ENCODE measurements at regions not wholly inside any gene's neighbourhood (a gene's known extent, or its start where the extent isn't known, plus 50 kb on each side); places are given as distances from the start of the nearest gene placed in this dataset.

GRCh38 chr9:102796244-102796643 lies 198.9 kb upstream of the CYLC2 start:
- H3K27ac ChIP-seq (ENCODE audit: low read depth in 1 of 2, low read length in 2 of 2), result no peak overlapping the region
- DNase-seq (ENCODE audit: low spot score), result no peak
- 65% methylated on average over 5 of the region's 5 CpGs for WGBS

DNA sequence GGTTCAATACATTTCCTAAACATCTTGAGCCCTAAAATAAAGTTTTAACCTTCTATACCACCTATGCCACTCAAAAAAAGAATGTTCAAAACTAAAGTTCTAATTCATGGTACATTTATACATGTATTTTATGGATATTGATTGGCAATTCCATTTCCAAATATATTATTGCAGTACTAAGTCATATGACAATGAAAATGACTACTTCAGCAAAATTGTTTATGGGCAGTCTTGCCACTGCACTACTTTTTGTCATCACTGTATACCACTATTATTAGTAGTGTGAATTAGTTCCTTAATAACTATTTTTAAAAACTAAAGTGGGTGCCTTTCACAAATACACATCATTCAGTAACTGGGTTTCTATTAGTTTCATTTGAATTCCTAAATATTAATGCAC lies 199.6 kb upstream of the CYLC2 start:
- Histone ChIP-seq H3K9ac (ENCODE audit: low read depth in 1 of 2, low read length in 2 of 2) (no peak overlapping the region), H3K4me3 (ENCODE audit: low read depth in 1 of 3, low read length in 3 of 3) (no peak overlapping the region), H3K9me3 (ENCODE audit: control insufficient read depth in 4 of 4, low read length in 3 of 4) (no peaks in the 10 kb centered on the region), H3K27me3 (ENCODE audit: control insufficient read depth in 4 of 4, insufficient read depth in 4 of 4, low read length in 3 of 4) (no peaks in the 10 kb centered on the region), H3K27ac (ENCODE audit: low read depth in 1 of 2, low read length in 2 of 2) (no peak overlapping the region), H3K4me1 (ENCODE audit: control insufficient read depth in 4 of 4, insufficient read depth in 4 of 4, low read length in 3 of 4) (no peaks in the 10 kb centered on the region), H3K36me3 (ENCODE audit: control insufficient read depth in 4 of 4, insufficient read depth in 3 of 4, low read depth in 1 of 4, low read length in 3 of 4) (no peaks in the 10 kb centered on the region)
- TF ChIP-seq CTCF (IDR thresholded peaks at IDR 0.05; ENCODE audit: low read depth, low read length, missing input control) (no peak), YY1 (IDR thresholded peaks at IDR 0.05) (no peak), HNF4G (IDR thresholded peaks at IDR 0.05) (no peak), ZBTB33 (IDR thresholded peaks at IDR 0.05) (no peak)
- TF ChIP-seq, protein P1, sequence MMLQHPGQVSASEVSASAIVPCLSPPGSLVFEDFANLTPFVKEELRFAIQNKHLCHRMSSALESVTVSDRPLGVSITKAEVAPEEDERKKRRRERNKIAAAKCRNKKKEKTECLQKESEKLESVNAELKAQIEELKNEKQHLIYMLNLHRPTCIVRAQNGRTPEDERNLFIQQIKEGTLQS (IDR thresholded peaks at IDR 0.05), result no peak
- no peak for DNase-seq (ENCODE audit: low spot score)

More at GRCh38 chr9:102796244-102796643, 198.9 kb upstream of the CYLC2 start:
- no peaks in the 10 kb centered on the region for H3K36me3 ChIP-seq (ENCODE audit: control insufficient read depth in 4 of 4, insufficient read depth in 3 of 4, low read depth in 1 of 4, low read length in 3 of 4)
- no peaks in the 10 kb centered on the region for H3K4me1 ChIP-seq (ENCODE audit: control insufficient read depth in 4 of 4, insufficient read depth in 4 of 4, low read length in 3 of 4)
- H3K9ac ChIP-seq (ENCODE audit: low read depth in 1 of 2, low read length in 2 of 2), result no peak overlapping the region
- H3K27me3 ChIP-seq (ENCODE audit: control insufficient read depth in 4 of 4, insufficient read depth in 4 of 4, low read length in 3 of 4), result no peaks in the 10 kb centered on the region
- no peak for TF ChIP-seq YY1 (IDR thresholded peaks at IDR 0.05)
- no peak for TF ChIP-seq JUND (IDR thresholded peaks at IDR 0.05)
- TF ChIP-seq MAX (IDR thresholded peaks at IDR 0.05), result no peak
- TF ChIP-seq, protein P2, sequence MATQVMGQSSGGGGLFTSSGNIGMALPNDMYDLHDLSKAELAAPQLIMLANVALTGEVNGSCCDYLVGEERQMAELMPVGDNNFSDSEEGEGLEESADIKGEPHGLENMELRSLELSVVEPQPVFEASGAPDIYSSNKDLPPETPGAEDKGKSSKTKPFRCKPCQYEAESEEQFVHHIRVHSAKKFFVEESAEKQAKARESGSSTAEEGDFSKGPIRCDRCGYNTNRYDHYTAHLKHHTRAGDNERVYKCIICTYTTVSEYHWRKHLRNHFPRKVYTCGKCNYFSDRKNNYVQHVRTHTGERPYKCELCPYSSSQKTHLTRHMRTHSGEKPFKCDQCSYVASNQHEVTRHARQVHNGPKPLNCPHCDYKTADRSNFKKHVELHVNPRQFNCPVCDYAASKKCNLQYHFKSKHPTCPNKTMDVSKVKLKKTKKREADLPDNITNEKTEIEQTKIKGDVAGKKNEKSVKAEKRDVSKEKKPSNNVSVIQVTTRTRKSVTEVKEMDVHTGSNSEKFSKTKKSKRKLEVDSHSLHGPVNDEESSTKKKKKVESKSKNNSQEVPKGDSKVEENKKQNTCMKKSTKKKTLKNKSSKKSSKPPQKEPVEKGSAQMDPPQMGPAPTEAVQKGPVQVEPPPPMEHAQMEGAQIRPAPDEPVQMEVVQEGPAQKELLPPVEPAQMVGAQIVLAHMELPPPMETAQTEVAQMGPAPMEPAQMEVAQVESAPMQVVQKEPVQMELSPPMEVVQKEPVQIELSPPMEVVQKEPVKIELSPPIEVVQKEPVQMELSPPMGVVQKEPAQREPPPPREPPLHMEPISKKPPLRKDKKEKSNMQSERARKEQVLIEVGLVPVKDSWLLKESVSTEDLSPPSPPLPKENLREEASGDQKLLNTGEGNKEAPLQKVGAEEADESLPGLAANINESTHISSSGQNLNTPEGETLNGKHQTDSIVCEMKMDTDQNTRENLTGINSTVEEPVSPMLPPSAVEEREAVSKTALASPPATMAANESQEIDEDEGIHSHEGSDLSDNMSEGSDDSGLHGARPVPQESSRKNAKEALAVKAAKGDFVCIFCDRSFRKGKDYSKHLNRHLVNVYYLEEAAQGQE (IDR thresholded peaks at IDR 0.05), result no peak
- no peak for TF ChIP-seq CTCF (IDR thresholded peaks at IDR 0.05; ENCODE audit: low read depth, low read length, missing input control)
- TF ChIP-seq HNF4A (conservative IDR thresholded peaks at IDR 0.05), result no peak
- no peak for TF ChIP-seq HNF4G (IDR thresholded peaks at IDR 0.05)
- no peak for TF ChIP-seq GABPA (IDR thresholded peaks at IDR 0.05 in 1 of 2, conservative IDR thresholded peaks at IDR 0.05 in 1 of 2)
- TF ChIP-seq RXRA (IDR thresholded peaks at IDR 0.05), result no peak
- H3K9me3 ChIP-seq (ENCODE audit: control insufficient read depth in 4 of 4, low read length in 3 of 4), result no peaks in the 10 kb centered on the region
- H3K4me3 ChIP-seq (ENCODE audit: low read depth in 1 of 3, low read length in 3 of 3), result no peak overlapping the region

Data from liver (tissue), 8 donors.